Body of pancreas (tissue), 4 donors: ENCODE measurements at regions not wholly inside any gene's neighbourhood (a gene's known extent, or its start where the extent isn't known, plus 50 kb on each side); places are given as distances from the start of the nearest gene placed in this dataset.

Experiments used
- POLR2A ChIP-seq, 3 donors: fragments of 450-650 bp; IDR thresholded peaks; one replicate each; pipeline ENCODE4 v1.6.1; 2016; ENCODE audit warnings: antibody characterized with exemption in 3 of 3, mild to moderate bottlenecking in 2 of 3
- TF ChIP-seq, protein P1 (sequence below), 7 experiments: fragments of 450-650 bp in 4 of 7; fragments of 200-600 bp in 3 of 7; sonication (generic) in 3 of 7; IDR thresholded peaks; one replicate each; pipeline ENCODE4 v1.5.1; 2016 to 2019; ENCODE audit warnings: antibody characterized with exemption in 7 of 7

DNA sequence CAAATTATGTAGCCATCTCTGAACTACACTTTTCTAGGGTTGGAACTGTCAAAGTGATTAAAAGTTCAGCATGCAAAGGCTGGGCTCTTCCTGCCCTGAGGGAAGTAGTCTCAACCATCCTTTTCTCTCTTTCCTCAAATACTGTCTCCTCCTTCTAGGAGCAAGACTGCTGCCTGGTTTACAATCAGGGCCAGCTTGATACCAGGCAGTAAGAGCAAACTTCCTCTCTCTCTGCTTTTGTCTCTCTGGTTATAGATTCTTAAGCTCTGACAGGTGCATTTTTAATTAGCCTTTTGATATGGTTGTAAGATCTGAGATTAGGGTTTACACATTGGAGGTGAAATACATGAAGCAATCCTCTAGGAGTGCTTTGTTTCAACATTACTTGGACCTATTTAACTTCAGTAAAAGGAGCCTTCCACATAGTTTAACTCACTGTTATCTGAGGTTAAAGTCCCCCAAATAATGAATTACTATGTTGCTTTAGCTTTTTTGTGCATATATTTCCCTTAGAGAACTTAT is 436.1 kb downstream of the SPATA31D1 start:
- TF ChIP-seq, protein P1, sequence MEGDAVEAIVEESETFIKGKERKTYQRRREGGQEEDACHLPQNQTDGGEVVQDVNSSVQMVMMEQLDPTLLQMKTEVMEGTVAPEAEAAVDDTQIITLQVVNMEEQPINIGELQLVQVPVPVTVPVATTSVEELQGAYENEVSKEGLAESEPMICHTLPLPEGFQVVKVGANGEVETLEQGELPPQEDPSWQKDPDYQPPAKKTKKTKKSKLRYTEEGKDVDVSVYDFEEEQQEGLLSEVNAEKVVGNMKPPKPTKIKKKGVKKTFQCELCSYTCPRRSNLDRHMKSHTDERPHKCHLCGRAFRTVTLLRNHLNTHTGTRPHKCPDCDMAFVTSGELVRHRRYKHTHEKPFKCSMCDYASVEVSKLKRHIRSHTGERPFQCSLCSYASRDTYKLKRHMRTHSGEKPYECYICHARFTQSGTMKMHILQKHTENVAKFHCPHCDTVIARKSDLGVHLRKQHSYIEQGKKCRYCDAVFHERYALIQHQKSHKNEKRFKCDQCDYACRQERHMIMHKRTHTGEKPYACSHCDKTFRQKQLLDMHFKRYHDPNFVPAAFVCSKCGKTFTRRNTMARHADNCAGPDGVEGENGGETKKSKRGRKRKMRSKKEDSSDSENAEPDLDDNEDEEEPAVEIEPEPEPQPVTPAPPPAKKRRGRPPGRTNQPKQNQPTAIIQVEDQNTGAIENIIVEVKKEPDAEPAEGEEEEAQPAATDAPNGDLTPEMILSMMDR (IDR thresholded peaks at IDR 0.05): no peak
- no peak for TF ChIP-seq POLR2A (IDR thresholded peaks at IDR 0.05)
